ENCODE measurements at regions not wholly inside any gene's neighbourhood (a gene's known extent, or its start where the extent isn't known, plus 50 kb on each side); places are given as distances from the start of the nearest gene placed in this dataset.

DNA sequence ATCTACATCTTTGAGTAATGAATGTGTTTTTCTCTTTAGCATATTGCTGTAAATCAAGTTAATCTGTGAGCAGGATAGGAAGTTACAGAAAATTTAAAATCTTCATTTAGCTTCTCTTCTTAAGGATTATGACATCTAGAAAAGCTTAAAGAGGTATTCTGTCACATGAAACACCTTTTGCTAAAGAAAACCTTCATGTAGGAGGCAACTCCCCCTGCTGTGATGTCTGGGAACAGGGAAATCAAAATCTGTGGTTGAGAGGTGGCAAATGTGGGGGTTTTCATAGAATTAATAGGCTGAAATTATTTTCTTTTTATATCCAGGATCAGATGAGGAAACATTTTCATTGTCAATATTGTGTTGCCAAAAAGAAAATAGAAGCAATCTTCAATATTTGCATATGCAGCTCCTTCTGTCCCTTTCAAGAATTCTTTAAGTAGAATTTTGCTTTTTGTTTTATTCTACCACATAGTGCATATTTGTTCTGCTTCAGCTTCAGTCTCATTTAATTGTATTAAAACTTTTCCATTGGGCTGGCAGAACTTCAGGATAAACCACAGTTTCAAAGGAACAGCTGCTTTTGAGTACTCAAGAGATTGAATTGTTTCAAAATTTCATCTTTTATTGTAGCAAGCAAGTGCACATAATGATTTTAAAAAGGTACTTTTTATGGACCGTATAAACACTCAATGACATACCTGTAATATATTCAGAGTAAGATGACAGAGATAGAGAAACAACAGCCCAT lies 128.4 kb downstream of the RAP2B start:
- no peaks in the 10 kb centered on the region for H3K4me1 ChIP-seq (ENCODE audit: control insufficient read depth in 2 of 2, insufficient read depth in 1 of 2, low read depth in 1 of 2, low read length in 2 of 2)
- H3K27me3 ChIP-seq (ENCODE audit: control insufficient read depth in 3 of 3, insufficient read depth in 3 of 3, low read depth in 1 of 3, low read length in 3 of 3): no peaks in the 10 kb centered on the region
- no peaks in the 10 kb centered on the region for H3K36me3 ChIP-seq (replicated peaks in 1 of 2; ENCODE audit: control insufficient read depth in 2 of 2, insufficient read depth in 2 of 2, low read length in 2 of 2)
- H3K14ac ChIP-seq (ENCODE audit: low read length): no peak overlapping the region
- H3K79me1 ChIP-seq (ENCODE audit: low read depth, low read length): no peaks in the 10 kb centered on the region
- no peak overlapping the region for H2AFZ ChIP-seq (ENCODE audit: low read length)
- no peak overlapping the region for H2BK5ac ChIP-seq (ENCODE audit: low read length)
- H4K91ac ChIP-seq (ENCODE audit: low read depth, low read length, poor library complexity): no peak overlapping the region
- no peak overlapping the region for H2BK120ac ChIP-seq (ENCODE audit: low read depth, low read length)
- no peak overlapping the region for H2BK12ac ChIP-seq (ENCODE audit: low read length)
- no peak overlapping the region for H3K4me2 ChIP-seq (ENCODE audit: insufficient read depth, low read length, poor library complexity, severe bottlenecking)
- H3K18ac ChIP-seq (ENCODE audit: low read length): no peak overlapping the region
- no CpG with 5 or more reads among the region's 1 CpG for WGBS, 2 donors (ENCODE audit: extremely low coverage in 2 of 2, insufficient read length in 2 of 2, insufficient replicate concordance in 1 of 2)
- H3K4ac ChIP-seq (ENCODE audit: low read length): no peak overlapping the region
- H2BK15ac ChIP-seq (ENCODE audit: low read length): no peak overlapping the region
- H3K23ac ChIP-seq (ENCODE audit: low read depth, low read length, poor library complexity): no peak overlapping the region
- H3K9ac ChIP-seq (ENCODE audit: low read depth, low read length, poor library complexity): no peak overlapping the region
- DNase-seq (ENCODE audit: low spot score): no peak
- H3K4me3 ChIP-seq (ENCODE audit: low read length in 2 of 2): no peak overlapping the region
- no peaks in the 10 kb centered on the region for H3K9me3 ChIP-seq (replicated peaks in 1 of 2; ENCODE audit: control insufficient read depth in 2 of 2, insufficient read depth in 1 of 2, low read depth in 1 of 2, low read length in 2 of 2)
- no peak overlapping the region for H2AK5ac ChIP-seq (ENCODE audit: low read depth, low read length)
- no peak overlapping the region for H3K27ac ChIP-seq (replicated peaks; ENCODE audit: low read length)
- H4K8ac ChIP-seq (ENCODE audit: low read depth, low read length): no peak overlapping the region

DNA sequence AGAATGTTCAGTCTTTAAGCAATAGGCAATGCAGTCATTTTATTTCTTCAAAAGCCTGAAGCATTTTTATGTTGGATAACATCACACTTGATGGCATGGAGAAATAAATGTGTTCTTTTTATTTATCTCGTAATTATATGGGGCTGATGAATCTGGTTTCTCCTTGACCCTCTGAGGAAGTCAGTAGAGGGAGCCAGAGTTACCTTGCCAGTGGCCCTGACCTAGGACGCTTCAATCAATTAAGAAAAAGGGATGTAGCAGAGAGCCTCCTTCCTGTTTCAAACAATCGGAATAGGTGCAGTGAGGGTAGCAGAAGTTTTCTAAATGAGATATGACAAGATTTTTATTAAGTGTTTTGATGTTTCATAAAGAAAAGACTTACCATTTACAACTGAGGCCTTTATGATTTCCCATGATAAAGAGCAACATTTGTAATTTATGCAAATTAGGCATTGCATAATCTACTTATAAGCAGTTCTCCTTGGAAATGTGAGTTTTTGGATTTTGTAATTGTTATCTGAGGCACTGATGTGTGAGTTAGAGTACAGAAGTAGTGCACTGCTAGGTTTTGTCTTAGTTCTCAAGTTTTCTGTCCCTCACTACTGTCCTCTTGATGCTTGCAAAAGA lies 129.1 kb downstream of the RAP2B start:
- H4K91ac ChIP-seq (ENCODE audit: low read depth, low read length, poor library complexity): no peak overlapping the region
- no peak for DNase-seq (ENCODE audit: low spot score)
- no peak overlapping the region for H3K9ac ChIP-seq (ENCODE audit: low read depth, low read length, poor library complexity)
- no peaks in the 10 kb centered on the region for H3K4me1 ChIP-seq (ENCODE audit: control insufficient read depth in 2 of 2, insufficient read depth in 1 of 2, low read depth in 1 of 2, low read length in 2 of 2)
- no peak overlapping the region for H2BK120ac ChIP-seq (ENCODE audit: low read depth, low read length)
- H3K27me3 ChIP-seq (ENCODE audit: control insufficient read depth in 3 of 3, insufficient read depth in 3 of 3, low read depth in 1 of 3, low read length in 3 of 3): no peaks in the 10 kb centered on the region
- no peak overlapping the region for H3K27ac ChIP-seq (replicated peaks; ENCODE audit: low read length)
- H3K14ac ChIP-seq (ENCODE audit: low read length): no peak overlapping the region
- no peak overlapping the region for H2BK12ac ChIP-seq (ENCODE audit: low read length)
- no peak overlapping the region for H2BK15ac ChIP-seq (ENCODE audit: low read length)
- H3K36me3 ChIP-seq (replicated peaks in 1 of 2; ENCODE audit: control insufficient read depth in 2 of 2, insufficient read depth in 2 of 2, low read length in 2 of 2): no peaks in the 10 kb centered on the region
- WGBS, 2 donors (ENCODE audit: extremely low coverage in 2 of 2, insufficient read length in 2 of 2, insufficient replicate concordance in 1 of 2): no CpG with 5 or more reads among the region's 3 CpGs
- H3K4me2 ChIP-seq (ENCODE audit: insufficient read depth, low read length, poor library complexity, severe bottlenecking): no peak overlapping the region
- no peak overlapping the region for H3K4ac ChIP-seq (ENCODE audit: low read length)
- no peaks in the 10 kb centered on the region for H3K79me1 ChIP-seq (ENCODE audit: low read depth, low read length)
- H3K23ac ChIP-seq (ENCODE audit: low read depth, low read length, poor library complexity): no peak overlapping the region
- no peak overlapping the region for H2AFZ ChIP-seq (ENCODE audit: low read length)
- no peak overlapping the region for H4K8ac ChIP-seq (ENCODE audit: low read depth, low read length)
- H3K4me3 ChIP-seq (ENCODE audit: low read length in 2 of 2): no peak overlapping the region
- H2BK5ac ChIP-seq (ENCODE audit: low read length): no peak overlapping the region
- no peaks in the 10 kb centered on the region for H3K9me3 ChIP-seq (replicated peaks in 1 of 2; ENCODE audit: control insufficient read depth in 2 of 2, insufficient read depth in 1 of 2, low read depth in 1 of 2, low read length in 2 of 2)
- no peak overlapping the region for H2AK5ac ChIP-seq (ENCODE audit: low read depth, low read length)
- H3K18ac ChIP-seq (ENCODE audit: low read length): no peak overlapping the region

DNA sequence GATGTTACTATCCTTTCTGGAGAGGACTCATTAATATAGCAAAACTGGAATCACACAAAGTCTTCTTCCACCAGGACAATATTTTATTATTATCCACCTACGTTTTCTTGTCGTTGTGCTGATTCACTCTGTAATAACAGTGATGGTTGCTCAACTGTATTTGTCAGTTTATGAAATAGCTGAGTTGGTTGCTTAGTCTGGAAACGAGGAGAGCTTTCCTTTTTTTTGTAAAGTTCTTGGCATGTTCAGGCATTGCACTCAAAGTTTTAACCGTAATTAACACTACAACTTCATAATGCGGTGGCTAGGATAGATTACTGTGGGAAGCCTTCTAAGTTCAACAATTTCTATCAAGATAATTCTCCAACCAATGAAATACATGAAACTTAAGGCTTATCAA lies 131.2 kb downstream of the RAP2B start:
- Histone ChIP-seq H3K23ac (ENCODE audit: low read depth, low read length, poor library complexity) (no peak overlapping the region), H3K27me3 (ENCODE audit: control insufficient read depth in 3 of 3, insufficient read depth in 3 of 3, low read depth in 1 of 3, low read length in 3 of 3) (no peaks in the 10 kb centered on the region), H3K9ac (ENCODE audit: low read depth, low read length, poor library complexity) (no peak overlapping the region), H3K18ac (ENCODE audit: low read length) (no peak overlapping the region), H4K91ac (ENCODE audit: low read depth, low read length, poor library complexity) (no peak overlapping the region), H3K9me3 (replicated peaks in 1 of 2; ENCODE audit: control insufficient read depth in 2 of 2, insufficient read depth in 1 of 2, low read depth in 1 of 2, low read length in 2 of 2) (no peaks in the 10 kb centered on the region), H3K27ac (replicated peaks; ENCODE audit: low read length) (no peak overlapping the region), H3K4ac (ENCODE audit: low read length) (no peak overlapping the region), H2BK5ac (ENCODE audit: low read length) (no peak overlapping the region), H3K4me2 (ENCODE audit: insufficient read depth, low read length, poor library complexity, severe bottlenecking) (no peak overlapping the region), H2AFZ (ENCODE audit: low read length) (peak overlapping the region; percentile 22), H4K8ac (ENCODE audit: low read depth, low read length) (no peak overlapping the region), H2BK15ac (ENCODE audit: low read length) (no peak overlapping the region), H3K36me3 (replicated peaks in 1 of 2; ENCODE audit: control insufficient read depth in 2 of 2, insufficient read depth in 2 of 2, low read length in 2 of 2) (no peaks in the 10 kb centered on the region), H3K14ac (ENCODE audit: low read length) (no peak overlapping the region), H2BK120ac (ENCODE audit: low read depth, low read length) (no peak overlapping the region), H3K4me1 (ENCODE audit: control insufficient read depth in 2 of 2, insufficient read depth in 1 of 2, low read depth in 1 of 2, low read length in 2 of 2) (no peaks in the 10 kb centered on the region), H3K79me1 (ENCODE audit: low read depth, low read length) (no peaks in the 10 kb centered on the region), H2BK12ac (ENCODE audit: low read length) (no peak overlapping the region), H2AK5ac (ENCODE audit: low read depth, low read length) (no peak overlapping the region), H3K4me3 (ENCODE audit: low read length in 2 of 2) (no peak overlapping the region)
- no peak for DNase-seq (ENCODE audit: low spot score)
- no CpG with 5 or more reads among the region's 5 CpGs for WGBS, 2 donors (ENCODE audit: extremely low coverage in 2 of 2, insufficient read length in 2 of 2, insufficient replicate concordance in 1 of 2)

DNA sequence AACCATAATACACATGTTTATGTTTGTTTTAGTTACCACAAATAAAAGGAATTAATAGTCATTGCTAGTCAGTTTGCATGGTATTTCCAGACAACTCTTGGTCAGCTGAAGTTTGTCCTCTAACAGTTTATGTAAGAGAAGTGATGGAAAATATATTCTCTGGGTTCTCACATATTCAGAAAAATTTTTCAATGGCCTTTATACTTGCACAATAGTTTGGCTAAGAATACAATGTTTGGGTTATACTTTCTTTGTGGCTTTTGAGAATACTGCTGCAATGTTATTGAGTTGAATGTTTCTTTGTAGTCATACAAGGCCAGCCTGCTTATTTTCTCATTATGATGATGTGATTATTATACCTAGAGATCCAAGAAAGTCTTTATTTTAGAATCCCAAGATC lies 133.9 kb downstream of the RAP2B start:
- Histone ChIP-seq H3K27me3 (ENCODE audit: control insufficient read depth in 3 of 3, insufficient read depth in 3 of 3, low read depth in 1 of 3, low read length in 3 of 3) (no peaks in the 10 kb centered on the region), H2BK5ac (ENCODE audit: low read length) (no peak overlapping the region), H3K4me1 (ENCODE audit: control insufficient read depth in 2 of 2, insufficient read depth in 1 of 2, low read depth in 1 of 2, low read length in 2 of 2) (no peaks in the 10 kb centered on the region), H2BK12ac (ENCODE audit: low read length) (no peak overlapping the region), H3K4me3 (ENCODE audit: low read length in 2 of 2) (no peak overlapping the region), H3K4ac (ENCODE audit: low read length) (no peak overlapping the region), H3K9ac (ENCODE audit: low read depth, low read length, poor library complexity) (no peak overlapping the region), H2BK120ac (ENCODE audit: low read depth, low read length) (no peak overlapping the region), H3K79me1 (ENCODE audit: low read depth, low read length) (no peaks in the 10 kb centered on the region), H3K36me3 (replicated peaks in 1 of 2; ENCODE audit: control insufficient read depth in 2 of 2, insufficient read depth in 2 of 2, low read length in 2 of 2) (no peaks in the 10 kb centered on the region), H2AK5ac (ENCODE audit: low read depth, low read length) (no peak overlapping the region), H2AFZ (ENCODE audit: low read length) (no peak overlapping the region), H2BK15ac (ENCODE audit: low read length) (no peak overlapping the region), H3K27ac (replicated peaks; ENCODE audit: low read length) (no peak overlapping the region), H3K23ac (ENCODE audit: low read depth, low read length, poor library complexity) (no peak overlapping the region), H3K14ac (ENCODE audit: low read length) (no peak overlapping the region), H4K8ac (ENCODE audit: low read depth, low read length) (no peak overlapping the region), H4K91ac (ENCODE audit: low read depth, low read length, poor library complexity) (no peak overlapping the region), H3K9me3 (replicated peaks in 1 of 2; ENCODE audit: control insufficient read depth in 2 of 2, insufficient read depth in 1 of 2, low read depth in 1 of 2, low read length in 2 of 2) (no peaks in the 10 kb centered on the region), H3K18ac (ENCODE audit: low read length) (no peak overlapping the region), H3K4me2 (ENCODE audit: insufficient read depth, low read length, poor library complexity, severe bottlenecking) (no peak overlapping the region)
- no peak for DNase-seq (ENCODE audit: low spot score)
